Vagina (tissue), 2 donors: ENCODE measurements at regions not wholly inside any gene's neighbourhood (a gene's known extent, or its start where the extent isn't known, plus 50 kb on each side); places are given as distances from the start of the nearest gene placed in this dataset.

Experiments used
- POLR2A ChIP-seq, 2 donors: fragments of 450-650 bp; IDR thresholded peaks; one replicate each; pipeline ENCODE4 v1.6.1; 2017; ENCODE audit warnings: antibody characterized with exemption in 2 of 2, mild to moderate bottlenecking in 2 of 2, moderate library complexity in 2 of 2
- POLR2AphosphoS5 ChIP-seq, 2 donors: sonication (generic); formaldehyde crosslinking; IDR thresholded peaks; one replicate each; pipeline ENCODE4 v1.9.0; 2017; ENCODE audit warnings: antibody characterized with exemption in 2 of 2, mild to moderate bottlenecking in 2 of 2, low read depth in 1 of 2; ENCODE audit not compliant: insufficient read depth in 1 of 2
- TF ChIP-seq, protein P1 (sequence below), 3 experiments: fragments of 450-650 bp in 2 of 3; fragments of 200-600 bp in 1 of 3; sonication (generic) in 1 of 3; IDR thresholded peaks; one replicate each; pipeline ENCODE4 v1.5.1; 2017 to 2019; ENCODE audit warnings: antibody characterized with exemption in 3 of 3, mild to moderate bottlenecking in 2 of 3, moderate library complexity in 2 of 3

DNA sequence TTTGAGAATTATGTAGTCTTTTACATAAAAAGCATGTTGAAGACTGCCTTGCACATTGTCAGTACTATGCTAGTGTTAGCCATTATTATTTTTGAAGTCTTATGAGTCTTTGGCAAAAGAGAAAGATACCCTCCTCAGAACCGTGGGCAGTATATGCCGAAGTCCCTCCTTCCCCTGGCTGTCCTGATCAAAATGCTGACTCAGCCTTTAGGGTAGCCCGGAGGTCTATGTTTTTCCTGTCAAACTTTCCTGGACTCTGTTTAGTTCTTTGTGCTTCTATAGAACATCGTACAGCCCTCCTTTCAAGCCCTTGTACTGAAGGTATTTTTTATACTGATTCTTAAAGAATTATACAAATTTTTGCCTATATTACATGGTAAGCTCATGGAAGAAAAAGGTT, 264.7 kb upstream of the ATP5MC3 start:
- TF ChIP-seq, protein P1, sequence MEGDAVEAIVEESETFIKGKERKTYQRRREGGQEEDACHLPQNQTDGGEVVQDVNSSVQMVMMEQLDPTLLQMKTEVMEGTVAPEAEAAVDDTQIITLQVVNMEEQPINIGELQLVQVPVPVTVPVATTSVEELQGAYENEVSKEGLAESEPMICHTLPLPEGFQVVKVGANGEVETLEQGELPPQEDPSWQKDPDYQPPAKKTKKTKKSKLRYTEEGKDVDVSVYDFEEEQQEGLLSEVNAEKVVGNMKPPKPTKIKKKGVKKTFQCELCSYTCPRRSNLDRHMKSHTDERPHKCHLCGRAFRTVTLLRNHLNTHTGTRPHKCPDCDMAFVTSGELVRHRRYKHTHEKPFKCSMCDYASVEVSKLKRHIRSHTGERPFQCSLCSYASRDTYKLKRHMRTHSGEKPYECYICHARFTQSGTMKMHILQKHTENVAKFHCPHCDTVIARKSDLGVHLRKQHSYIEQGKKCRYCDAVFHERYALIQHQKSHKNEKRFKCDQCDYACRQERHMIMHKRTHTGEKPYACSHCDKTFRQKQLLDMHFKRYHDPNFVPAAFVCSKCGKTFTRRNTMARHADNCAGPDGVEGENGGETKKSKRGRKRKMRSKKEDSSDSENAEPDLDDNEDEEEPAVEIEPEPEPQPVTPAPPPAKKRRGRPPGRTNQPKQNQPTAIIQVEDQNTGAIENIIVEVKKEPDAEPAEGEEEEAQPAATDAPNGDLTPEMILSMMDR (IDR thresholded peaks at IDR 0.05): no peak
- TF ChIP-seq POLR2AphosphoS5 (IDR thresholded peaks at IDR 0.05; ENCODE audit: insufficient read depth in 1 of 2, low read depth in 1 of 2) (no peak), POLR2A (IDR thresholded peaks at IDR 0.05) (no peak)
